Fibroblast of lung (primary cell): ENCODE measurements at regions not wholly inside any gene's neighbourhood (a gene's known extent, or its start where the extent isn't known, plus 50 kb on each side); places are given as distances from the start of the nearest gene placed in this dataset.

Source experiments
- DNase-seq, 2 donors: peaks; one replicate each; pipeline versions ENCODE4 v3.0.0 to v3.0.0-alpha.2; 2010; ENCODE audit warnings: low read depth in 2 of 2
- H2AFZ ChIP-seq: 2 replicates; pipeline ENCODE4 v1.5.1; 2012; ENCODE audit warnings: low read length, control low read depth, inconsistent platforms
- H3K27ac ChIP-seq: 2 replicates; pipeline ENCODE4 v1.5.1; 2011; ENCODE audit warnings: low read length, control low read depth; ENCODE audit not compliant: insufficient read depth
- H3K27me3 ChIP-seq: 2 replicates; pipeline ENCODE4 v1.5.1; 2011; ENCODE audit warnings: mild to moderate bottlenecking, low read length; ENCODE audit not compliant: control insufficient read depth, insufficient read depth
- H3K36me3 ChIP-seq: 2 replicates; pipeline ENCODE4 v1.5.1; 2011; ENCODE audit warnings: low read length; ENCODE audit not compliant: control insufficient read depth, insufficient read depth
- H3K4me1 ChIP-seq: 2 replicates; pipeline ENCODE4 v1.5.1; 2011; ENCODE audit warnings: low read length; ENCODE audit not compliant: control insufficient read depth, insufficient read depth; ENCODE audit errors: extremely low read depth
- H3K4me2 ChIP-seq: 2 replicates; pipeline ENCODE4 v1.5.1; 2011; ENCODE audit warnings: low read length, control low read depth; ENCODE audit not compliant: insufficient read depth; ENCODE audit errors: extremely low read depth
- H3K4me3 ChIP-seq, 4 experiments: fragments of 200-600 bp in 1 of 4; sonication (generic) in 1 of 4; replicated peaks in 1 of 4; 2 replicates each; pipeline ENCODE4 v1.5.1; 2011 to 2016; ENCODE audit warnings: low read length in 4 of 4, low read depth in 3 of 4, mild to moderate bottlenecking in 3 of 4, control low read depth in 2 of 4, inconsistent platforms in 1 of 4, mixed read lengths in 1 of 4; ENCODE audit not compliant: insufficient read depth in 1 of 4; ENCODE audit errors: control extremely low read depth in 1 of 4
- H3K79me2 ChIP-seq: 2 replicates; pipeline ENCODE4 v1.5.1; 2012; ENCODE audit warnings: mild to moderate bottlenecking, low read length, inconsistent platforms; ENCODE audit not compliant: control insufficient read depth, insufficient read depth
- H3K9ac ChIP-seq: 2 replicates; pipeline ENCODE4 v1.5.1; 2011; ENCODE audit warnings: mild to moderate bottlenecking, low read length, control low read depth; ENCODE audit not compliant: insufficient read depth
- H3K9me3 ChIP-seq: 2 replicates; pipeline ENCODE4 v1.5.1; 2012; ENCODE audit warnings: low read depth, low read length; ENCODE audit not compliant: control insufficient read depth, insufficient read depth
- H4K20me1 ChIP-seq: 2 replicates; pipeline ENCODE4 v1.5.1; 2011; ENCODE audit warnings: low read length; ENCODE audit not compliant: control insufficient read depth, insufficient read depth; ENCODE audit errors: extremely low read depth
- EZH2 ChIP-seq: IDR thresholded peaks from 2 replicates; pipeline ENCODE4 v1.5.1; 2012; ENCODE audit warnings: low read length, control low read depth, mild to moderate bottlenecking; ENCODE audit errors: missing control alignments
- TF ChIP-seq, protein P1 (sequence below), 2 donors: IDR thresholded peaks in 1 of 2; conservative IDR thresholded peaks in 1 of 2; 1 replicate in 1 of 2; 2 replicates in 1 of 2; pipeline ENCODE4 v1.5.1; 2011 to 2012; ENCODE audit warnings: low read length in 2 of 2, control low read depth in 1 of 2, inconsistent platforms in 1 of 2, low read depth in 1 of 2, mild to moderate bottlenecking in 1 of 2

DNA sequence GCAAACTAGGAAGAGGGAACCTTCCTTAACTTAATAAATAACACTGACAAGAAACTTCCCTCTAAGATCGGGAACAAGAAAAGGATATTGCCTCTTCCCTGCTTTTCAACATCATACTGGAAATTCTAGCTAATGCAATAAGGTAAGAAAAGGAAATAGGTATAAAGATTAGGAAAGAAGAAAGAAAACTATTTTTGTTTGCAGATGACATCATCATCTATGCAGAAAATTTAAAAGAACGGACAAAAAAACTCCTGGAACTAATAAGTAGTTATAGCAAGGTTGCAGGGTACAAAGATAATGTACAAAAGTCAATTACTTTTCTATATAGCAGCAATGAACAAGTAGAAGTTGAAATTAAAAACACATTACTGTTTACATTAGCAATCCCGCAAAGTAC is 164.8 kb downstream of the WDR11 start:
- Histone ChIP-seq H3K4me1 (no peaks in the 10 kb centered on the region), H3K36me3 (no peaks in the 10 kb centered on the region), H3K79me2 (no peaks in the 10 kb centered on the region), H4K20me1 (no peaks in the 10 kb centered on the region), H2AFZ (no peak overlapping the region), H3K4me3 (no peak overlapping the region), H3K4me2 (no peak overlapping the region), H3K27me3 (no peaks in the 10 kb centered on the region), H3K27ac (no peak overlapping the region), H3K9ac (no peak overlapping the region), H3K9me3 (no peaks in the 10 kb centered on the region)
- no peak for TF ChIP-seq EZH2
- TF ChIP-seq, protein P1, sequence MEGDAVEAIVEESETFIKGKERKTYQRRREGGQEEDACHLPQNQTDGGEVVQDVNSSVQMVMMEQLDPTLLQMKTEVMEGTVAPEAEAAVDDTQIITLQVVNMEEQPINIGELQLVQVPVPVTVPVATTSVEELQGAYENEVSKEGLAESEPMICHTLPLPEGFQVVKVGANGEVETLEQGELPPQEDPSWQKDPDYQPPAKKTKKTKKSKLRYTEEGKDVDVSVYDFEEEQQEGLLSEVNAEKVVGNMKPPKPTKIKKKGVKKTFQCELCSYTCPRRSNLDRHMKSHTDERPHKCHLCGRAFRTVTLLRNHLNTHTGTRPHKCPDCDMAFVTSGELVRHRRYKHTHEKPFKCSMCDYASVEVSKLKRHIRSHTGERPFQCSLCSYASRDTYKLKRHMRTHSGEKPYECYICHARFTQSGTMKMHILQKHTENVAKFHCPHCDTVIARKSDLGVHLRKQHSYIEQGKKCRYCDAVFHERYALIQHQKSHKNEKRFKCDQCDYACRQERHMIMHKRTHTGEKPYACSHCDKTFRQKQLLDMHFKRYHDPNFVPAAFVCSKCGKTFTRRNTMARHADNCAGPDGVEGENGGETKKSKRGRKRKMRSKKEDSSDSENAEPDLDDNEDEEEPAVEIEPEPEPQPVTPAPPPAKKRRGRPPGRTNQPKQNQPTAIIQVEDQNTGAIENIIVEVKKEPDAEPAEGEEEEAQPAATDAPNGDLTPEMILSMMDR (conservative IDR thresholded peaks at IDR 0.05 in 1 of 2, IDR thresholded peaks at IDR 0.05 in 1 of 2; ENCODE audit: low read depth in 1 of 2, low read length in 2 of 2) = no peak
- no peak for DNase-seq

DNA sequence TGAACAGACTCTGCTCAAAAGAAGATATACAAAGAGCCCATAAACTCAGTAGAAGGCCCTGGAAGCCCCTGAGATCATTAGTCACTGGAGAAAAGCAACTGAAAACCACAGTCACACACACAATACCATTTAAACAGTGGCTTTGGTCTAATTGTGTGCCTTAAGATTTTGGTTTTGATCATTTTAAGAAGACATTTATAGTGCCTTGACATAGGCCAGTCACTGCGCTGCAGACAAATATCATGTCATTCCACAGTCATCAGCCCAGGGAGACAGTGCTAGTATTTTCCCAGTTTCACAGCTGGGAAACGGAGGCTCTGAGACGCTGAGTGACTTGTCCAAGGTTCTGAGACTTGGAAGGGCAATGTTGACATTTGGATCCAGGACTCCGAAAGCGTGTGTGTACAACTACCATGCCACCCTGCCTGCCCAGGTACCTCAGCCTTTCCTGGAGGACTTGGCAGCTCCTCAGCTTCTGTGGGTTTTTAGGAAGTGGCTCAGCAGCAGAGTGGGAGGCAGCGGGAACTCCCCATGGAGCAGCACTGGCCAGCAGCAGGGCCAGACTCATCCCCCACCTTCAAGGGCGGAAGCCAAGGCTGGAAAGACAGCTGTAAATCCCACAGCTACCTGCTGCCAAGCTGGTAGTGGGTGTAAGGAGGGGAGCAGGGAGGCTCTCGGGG is 173.9 kb downstream of the WDR11 start:
- H2AFZ ChIP-seq = no peak overlapping the region
- no peaks in the 10 kb centered on the region for H3K4me1 ChIP-seq
- no peak overlapping the region for H3K9ac ChIP-seq
- H3K4me2 ChIP-seq = no peak overlapping the region
- no peaks in the 10 kb centered on the region for H3K9me3 ChIP-seq
- no peaks in the 10 kb centered on the region for H3K79me2 ChIP-seq
- no peak overlapping the region for H3K27ac ChIP-seq
- no peaks in the 10 kb centered on the region for H3K27me3 ChIP-seq
- DNase-seq = no peak
- TF ChIP-seq, protein P1 (conservative IDR thresholded peaks at IDR 0.05 in 1 of 2, IDR thresholded peaks at IDR 0.05 in 1 of 2; ENCODE audit: low read depth in 1 of 2, low read length in 2 of 2) = no peak
- TF ChIP-seq EZH2 = no peak
- H3K36me3 ChIP-seq = no peaks in the 10 kb centered on the region
- no peaks in the 10 kb centered on the region for H4K20me1 ChIP-seq
- H3K4me3 ChIP-seq = no peak overlapping the region

DNA sequence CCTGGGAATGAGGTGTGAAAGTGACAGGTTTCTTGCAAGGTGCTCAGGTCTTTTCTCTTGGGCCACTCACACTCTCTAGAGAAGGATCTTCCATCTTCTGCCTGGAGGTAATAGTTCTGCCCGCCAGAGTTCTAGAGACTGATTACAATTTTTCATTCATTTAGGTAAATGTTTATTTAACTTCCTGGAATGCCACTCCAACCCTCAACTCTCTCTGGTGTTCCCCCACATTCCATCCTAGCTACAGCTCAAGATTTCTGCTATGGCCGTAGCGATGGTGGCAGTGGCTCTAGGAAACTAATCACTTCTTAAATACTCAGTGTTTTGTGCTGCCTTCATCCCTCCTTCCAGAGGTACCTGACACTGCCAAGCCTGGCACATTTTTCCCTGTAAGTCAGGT is 174.6 kb downstream of the WDR11 start:
- no peaks in the 10 kb centered on the region for H3K4me1 ChIP-seq
- TF ChIP-seq, protein P1 (conservative IDR thresholded peaks at IDR 0.05 in 1 of 2, IDR thresholded peaks at IDR 0.05 in 1 of 2; ENCODE audit: low read depth in 1 of 2, low read length in 2 of 2) = no peak
- TF ChIP-seq EZH2 = no peak
- H2AFZ ChIP-seq = no peak overlapping the region
- H3K4me3 ChIP-seq = no peak overlapping the region
- no peaks in the 10 kb centered on the region for H3K27me3 ChIP-seq
- H3K9ac ChIP-seq = no peak overlapping the region
- H3K9me3 ChIP-seq = no peaks in the 10 kb centered on the region
- H4K20me1 ChIP-seq = no peaks in the 10 kb centered on the region
- H3K4me2 ChIP-seq = no peak overlapping the region
- H3K27ac ChIP-seq = no peak overlapping the region
- no peaks in the 10 kb centered on the region for H3K36me3 ChIP-seq
- DNase-seq = no peak
- no peaks in the 10 kb centered on the region for H3K79me2 ChIP-seq
